HUES6 (cell line): ENCODE measurements at regions not wholly inside any gene's neighbourhood (a gene's known extent, or its start where the extent isn't known, plus 50 kb on each side); places are given as distances from the start of the nearest gene placed in this dataset.

Source experiments
- H3K27ac ChIP-seq: 2 replicates; pipeline ENCODE4 v1.7.0; 2013; ENCODE audit warnings: low read depth, mild to moderate bottlenecking, low read length, inconsistent platforms
- H3K27me3 ChIP-seq: 2 replicates; pipeline ENCODE4 v1.6.1; 2013; ENCODE audit warnings: low read length; ENCODE audit not compliant: control insufficient read depth, insufficient read depth
- H3K36me3 ChIP-seq: 2 replicates; pipeline ENCODE4 v1.6.1; 2013; ENCODE audit warnings: low read length; ENCODE audit not compliant: control insufficient read depth, insufficient read depth
- H3K4me1 ChIP-seq: 2 replicates; pipeline ENCODE4 v1.6.1; 2013; ENCODE audit warnings: low read length; ENCODE audit not compliant: control insufficient read depth, insufficient read depth
- H3K4me3 ChIP-seq: 2 replicates; pipeline ENCODE4 v1.5.1; 2013; ENCODE audit warnings: low read depth, low read length
- H3K9ac ChIP-seq: one replicate; pipeline ENCODE4 v1.6.1; 2013; ENCODE audit warnings: mild to moderate bottlenecking, low read length
- H3K9me3 ChIP-seq: 2 replicates; pipeline ENCODE4 v1.6.1; 2013; ENCODE audit warnings: low read depth, low read length; ENCODE audit not compliant: control insufficient read depth, insufficient read depth

DNA sequence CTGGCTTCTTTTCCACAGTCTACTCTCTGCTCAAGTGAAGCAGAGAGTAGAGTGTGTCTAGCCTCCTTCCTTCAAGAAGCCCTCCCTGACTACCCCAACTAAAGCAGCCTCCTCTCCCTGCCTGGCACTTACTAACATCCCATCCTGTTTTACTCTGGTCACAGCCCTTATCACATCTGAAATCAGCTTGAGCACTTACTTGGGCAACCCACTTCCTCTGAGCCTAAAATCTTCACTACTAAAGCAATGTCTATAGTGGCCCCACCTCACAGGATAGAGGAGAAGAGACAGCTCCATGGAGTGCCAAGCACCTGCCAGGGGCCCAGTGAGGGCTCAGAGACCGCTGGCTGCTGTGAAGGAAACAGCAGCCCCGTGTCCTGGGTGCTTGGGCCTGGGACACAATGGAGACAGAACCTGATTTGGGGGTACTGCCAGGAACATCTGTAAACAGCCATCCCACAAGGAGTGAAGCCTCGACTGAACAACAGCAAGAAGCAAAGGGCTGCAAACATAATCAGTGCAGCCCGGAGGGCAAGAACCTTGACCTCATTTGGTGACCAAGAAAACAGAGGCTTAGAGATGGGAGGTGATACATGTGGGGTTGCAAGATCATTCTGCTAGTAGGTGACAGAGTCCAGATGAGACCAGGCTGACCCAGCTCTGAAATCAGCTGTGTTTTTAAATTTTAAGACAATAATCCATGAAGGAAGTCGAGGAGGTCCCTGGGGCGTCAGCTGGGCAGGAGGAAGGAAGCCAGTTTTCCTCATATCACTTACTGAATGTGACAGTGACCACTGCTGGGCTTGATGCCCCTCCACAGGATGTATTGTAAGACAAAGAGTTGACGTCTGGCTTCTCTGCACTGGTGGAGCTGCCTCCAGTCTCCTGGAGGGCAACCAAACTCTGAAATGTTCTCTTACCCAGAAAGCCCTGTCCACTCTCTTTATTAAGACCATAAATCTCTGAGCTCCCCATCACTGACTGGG is 710.6 kb downstream of the MATN1 start:
- Histone ChIP-seq H3K4me1 (peaks cover 6% of the 10 kb centered on the region), H3K27me3 (no peaks in the 10 kb centered on the region), H3K36me3 (no peaks in the 10 kb centered on the region), H3K4me3 (no peak overlapping the region), H3K9me3 (peaks cover 5% of the 10 kb centered on the region; the same call in 1 of the 2 replicates), H3K9ac (no peak overlapping the region), H3K27ac (no peak overlapping the region)

DNA sequence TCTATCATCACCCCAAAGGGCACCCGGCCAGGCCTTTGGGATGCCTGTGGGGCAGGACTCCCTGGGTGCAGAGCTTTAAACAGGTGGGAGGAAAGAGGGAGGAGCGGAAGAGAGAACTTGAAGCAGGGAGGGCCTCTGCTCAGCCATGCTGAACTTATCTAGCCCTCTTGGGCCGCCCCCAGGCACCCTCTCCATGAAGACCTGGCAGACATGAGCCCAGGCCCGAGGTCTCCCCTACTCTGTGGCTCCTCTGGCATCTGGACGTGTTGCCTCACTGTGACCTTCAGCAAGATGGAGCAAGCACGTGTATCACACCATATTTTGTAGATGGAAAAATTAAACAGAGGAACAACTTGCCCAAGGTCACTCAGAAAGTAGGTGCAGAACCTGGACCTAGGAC is 711.4 kb downstream of the MATN1 start:
- H3K4me3 ChIP-seq, result no peak overlapping the region
- H3K4me1 ChIP-seq, result peaks cover 6% of the 10 kb centered on the region
- no peaks in the 10 kb centered on the region for H3K27me3 ChIP-seq
- peaks cover 5% of the 10 kb centered on the region; the same call in 1 of the 2 replicates for H3K9me3 ChIP-seq
- no peaks in the 10 kb centered on the region for H3K36me3 ChIP-seq
- no peak overlapping the region for H3K9ac ChIP-seq
- no peak overlapping the region for H3K27ac ChIP-seq

DNA sequence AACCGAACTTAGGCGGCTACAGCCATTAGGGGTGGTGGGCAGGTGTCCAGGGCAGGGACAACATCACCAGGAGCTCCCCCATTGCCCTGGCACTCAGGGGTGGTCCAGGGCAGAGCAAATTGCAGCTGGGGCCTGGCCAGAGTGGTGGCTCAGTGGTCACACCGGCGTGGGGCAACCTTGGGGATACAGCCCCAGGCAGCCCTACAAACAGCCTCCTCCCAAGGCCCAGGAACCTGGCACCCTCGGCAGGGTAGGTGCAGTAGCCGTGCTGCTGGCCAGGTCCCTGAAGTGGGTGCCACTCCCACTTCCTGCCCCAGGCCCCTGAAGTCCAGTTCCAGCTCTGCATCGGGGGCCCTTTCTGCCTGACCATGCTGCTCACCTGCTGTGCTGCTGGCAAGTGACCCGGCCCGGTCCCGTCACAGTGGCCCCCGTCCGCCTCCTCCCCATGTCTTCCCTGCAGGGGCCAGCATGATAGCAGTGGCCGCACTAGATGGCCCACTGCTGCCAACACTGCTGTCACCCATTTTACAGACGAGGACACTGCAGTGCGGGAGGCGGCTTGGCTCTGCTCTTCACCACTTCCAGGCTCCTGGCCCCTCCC is 712.8 kb downstream of the MATN1 start:
- no peaks in the 10 kb centered on the region for H3K27me3 ChIP-seq
- H3K36me3 ChIP-seq, result no peaks in the 10 kb centered on the region
- H3K4me3 ChIP-seq, result no peak overlapping the region
- no peak overlapping the region for H3K27ac ChIP-seq
- peaks cover 15% of the 10 kb centered on the region for H3K4me1 ChIP-seq
- H3K9ac ChIP-seq, result no peak overlapping the region
- peaks cover 5% of the 10 kb centered on the region; the same call in 1 of the 2 replicates for H3K9me3 ChIP-seq

DNA sequence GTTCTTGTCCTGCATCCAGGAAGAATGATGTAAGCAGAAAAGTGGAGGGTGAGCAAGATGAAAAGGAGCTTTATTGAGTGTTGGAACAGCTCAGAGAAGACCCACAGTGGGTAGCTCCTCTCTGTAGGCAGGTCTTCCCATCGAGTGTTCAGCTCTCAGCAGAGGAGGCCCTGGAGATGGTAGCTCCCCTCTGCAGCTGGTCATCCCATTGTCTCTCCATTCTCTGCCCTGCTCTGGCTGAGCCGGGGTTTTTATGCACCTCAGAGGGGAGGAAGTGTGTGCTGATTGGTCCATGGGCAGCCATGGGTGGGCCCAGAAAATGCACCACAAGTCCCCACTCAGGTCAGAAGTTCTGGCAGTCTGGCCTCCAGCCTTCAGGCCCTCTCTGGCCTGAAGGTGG is 713.7 kb downstream of the MATN1 start:
- no peak overlapping the region for H3K4me3 ChIP-seq
- H3K9ac ChIP-seq, result no peak overlapping the region
- no peaks in the 10 kb centered on the region for H3K36me3 ChIP-seq
- H3K27ac ChIP-seq, result no peak overlapping the region
- peaks cover 5% of the 10 kb centered on the region; the same call in 1 of the 2 replicates for H3K9me3 ChIP-seq
- H3K4me1 ChIP-seq, result peaks cover 15% of the 10 kb centered on the region
- H3K27me3 ChIP-seq, result no peaks in the 10 kb centered on the region

DNA sequence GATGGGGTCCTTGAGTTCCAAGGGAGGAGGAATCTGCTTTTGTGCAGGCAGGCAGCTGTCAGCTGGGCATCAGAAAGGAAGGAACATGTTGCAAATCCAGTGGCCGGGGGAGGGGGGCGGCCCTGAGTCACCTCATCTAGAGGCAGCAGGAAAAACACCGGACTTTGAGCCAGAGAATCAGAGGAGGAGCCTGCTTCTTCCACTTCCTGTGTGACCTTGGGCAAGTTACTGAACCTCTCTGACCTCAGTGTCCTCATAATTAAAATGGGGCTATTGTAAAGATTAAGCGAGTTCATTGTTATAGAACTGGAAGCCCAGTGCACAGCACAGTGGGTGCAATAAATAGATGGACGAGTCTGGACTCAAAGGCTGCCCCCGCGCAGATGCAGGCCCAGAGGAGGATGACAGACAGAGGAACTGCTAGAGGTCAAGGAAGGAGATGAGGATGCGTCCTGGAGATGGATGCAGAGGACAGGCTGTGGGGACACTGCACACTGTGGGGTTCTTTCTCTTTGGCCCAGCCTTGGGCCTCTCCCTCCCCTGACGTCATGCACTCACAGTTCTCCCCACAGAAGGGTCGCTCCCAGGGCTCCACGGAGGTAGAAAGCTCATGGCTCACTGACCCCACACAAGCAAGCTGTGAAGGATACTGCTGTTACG is 714.3 kb downstream of the MATN1 start:
- H3K9ac ChIP-seq, result no peak overlapping the region
- H3K27ac ChIP-seq, result no peak overlapping the region
- H3K4me1 ChIP-seq, result peaks cover 15% of the 10 kb centered on the region
- H3K4me3 ChIP-seq, result no peak overlapping the region
- no peaks in the 10 kb centered on the region for H3K36me3 ChIP-seq
- H3K9me3 ChIP-seq, result peaks cover 5% of the 10 kb centered on the region; the same call in 1 of the 2 replicates
- H3K27me3 ChIP-seq, result no peaks in the 10 kb centered on the region

DNA sequence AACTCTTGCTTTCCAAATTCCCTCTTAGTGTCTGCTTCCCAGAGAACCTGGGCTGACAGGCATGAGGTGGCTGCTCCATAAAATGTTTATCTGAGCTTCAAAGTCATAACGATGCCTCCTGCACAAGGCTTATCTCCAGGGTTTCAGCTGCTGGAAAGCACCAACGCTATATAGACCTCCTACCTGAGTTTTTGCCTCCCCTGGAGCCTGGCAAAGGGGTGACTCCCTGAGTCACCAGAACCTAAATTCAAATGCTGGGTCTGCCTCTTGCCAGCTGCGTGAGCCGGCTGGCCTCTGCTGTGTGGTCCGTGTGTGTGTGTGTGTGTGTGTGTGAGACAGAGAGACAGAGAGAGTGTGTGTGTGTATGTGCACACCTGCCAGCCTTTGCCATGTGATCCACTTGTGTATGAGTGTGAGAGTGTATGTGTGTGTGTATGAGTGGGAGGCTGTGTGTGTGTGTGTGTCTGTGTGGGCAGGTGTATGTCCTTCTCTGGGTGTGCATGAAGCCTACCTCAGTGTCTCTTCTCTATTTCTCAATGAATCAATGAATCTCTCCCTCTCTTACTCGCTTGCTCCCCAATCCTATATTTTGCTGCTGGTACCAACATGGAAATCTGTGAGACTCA is 714.9 kb downstream of the MATN1 start:
- Histone ChIP-seq H3K36me3 (no peaks in the 10 kb centered on the region), H3K4me3 (no peak overlapping the region), H3K27ac (no peak overlapping the region), H3K9me3 (peaks cover 5% of the 10 kb centered on the region; the same call in 1 of the 2 replicates), H3K9ac (no peak overlapping the region), H3K27me3 (no peaks in the 10 kb centered on the region), H3K4me1 (peaks cover 15% of the 10 kb centered on the region)

DNA sequence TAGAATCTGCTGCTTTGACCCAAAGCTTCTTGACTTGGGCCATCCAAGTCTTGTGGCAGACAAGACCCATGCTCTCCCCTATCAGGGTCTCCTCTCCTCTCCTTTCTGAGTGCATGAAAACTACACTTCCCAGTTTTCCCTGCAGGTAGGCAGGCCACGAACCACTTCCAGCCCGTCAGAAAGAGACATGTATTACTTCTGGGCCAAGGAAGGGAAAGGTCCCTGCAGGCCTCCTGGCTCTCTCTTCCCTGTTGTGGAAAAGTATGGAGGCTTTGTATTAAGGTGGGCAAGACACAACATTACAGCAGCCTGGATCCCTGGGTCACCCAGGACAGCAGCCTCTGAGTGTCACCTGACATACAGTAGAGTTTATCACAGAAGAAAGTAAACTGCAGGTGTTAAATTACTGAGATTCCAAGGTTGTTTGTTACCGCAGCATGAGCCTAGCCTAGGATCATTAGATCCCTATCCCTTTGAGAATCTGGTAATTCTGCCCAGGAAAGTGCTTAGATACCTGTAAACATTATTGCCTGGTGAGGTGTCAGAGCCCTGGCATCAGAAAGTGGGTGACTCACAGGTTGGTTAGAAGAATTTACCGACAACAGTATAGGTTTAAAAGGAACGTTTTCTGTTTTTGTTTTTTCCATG is 717.3 kb downstream of the MATN1 start:
- no peak overlapping the region for H3K27ac ChIP-seq
- no peak overlapping the region for H3K4me3 ChIP-seq
- H3K9ac ChIP-seq, result no peak overlapping the region

DNA sequence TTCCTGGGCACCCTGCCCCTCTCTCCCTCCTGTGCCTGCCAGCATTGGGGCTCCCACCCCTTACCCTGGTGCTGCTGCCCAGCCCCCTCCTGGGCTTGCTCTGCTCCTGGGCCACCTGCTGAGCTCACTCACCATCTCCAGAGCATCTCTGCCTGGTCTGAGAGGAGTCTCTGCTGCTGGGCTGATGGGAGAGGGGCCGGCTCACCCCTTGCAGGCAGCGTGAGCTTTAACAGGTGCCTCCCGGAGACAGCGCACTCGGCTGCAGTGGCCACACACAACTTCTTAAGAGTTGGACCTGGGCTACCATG is 721.7 kb downstream of the MATN1 start:
- H3K27me3 ChIP-seq, result no peaks in the 10 kb centered on the region
- H3K4me1 ChIP-seq, result peaks cover 27% of the 10 kb centered on the region
- H3K9me3 ChIP-seq, result no peaks in the 10 kb centered on the region
- H3K9ac ChIP-seq, result no peak overlapping the region
- no peak overlapping the region for H3K27ac ChIP-seq
- H3K36me3 ChIP-seq, result no peaks in the 10 kb centered on the region
- H3K4me3 ChIP-seq, result no peak overlapping the region

More for the DNA sequence above, 717.3 kb downstream of the MATN1 start:
- Histone ChIP-seq H3K9me3 (peaks cover 5% of the 10 kb centered on the region; the same call in 1 of the 2 replicates), H3K36me3 (no peaks in the 10 kb centered on the region), H3K4me1 (peaks cover 27% of the 10 kb centered on the region), H3K27me3 (no peaks in the 10 kb centered on the region)

DNA sequence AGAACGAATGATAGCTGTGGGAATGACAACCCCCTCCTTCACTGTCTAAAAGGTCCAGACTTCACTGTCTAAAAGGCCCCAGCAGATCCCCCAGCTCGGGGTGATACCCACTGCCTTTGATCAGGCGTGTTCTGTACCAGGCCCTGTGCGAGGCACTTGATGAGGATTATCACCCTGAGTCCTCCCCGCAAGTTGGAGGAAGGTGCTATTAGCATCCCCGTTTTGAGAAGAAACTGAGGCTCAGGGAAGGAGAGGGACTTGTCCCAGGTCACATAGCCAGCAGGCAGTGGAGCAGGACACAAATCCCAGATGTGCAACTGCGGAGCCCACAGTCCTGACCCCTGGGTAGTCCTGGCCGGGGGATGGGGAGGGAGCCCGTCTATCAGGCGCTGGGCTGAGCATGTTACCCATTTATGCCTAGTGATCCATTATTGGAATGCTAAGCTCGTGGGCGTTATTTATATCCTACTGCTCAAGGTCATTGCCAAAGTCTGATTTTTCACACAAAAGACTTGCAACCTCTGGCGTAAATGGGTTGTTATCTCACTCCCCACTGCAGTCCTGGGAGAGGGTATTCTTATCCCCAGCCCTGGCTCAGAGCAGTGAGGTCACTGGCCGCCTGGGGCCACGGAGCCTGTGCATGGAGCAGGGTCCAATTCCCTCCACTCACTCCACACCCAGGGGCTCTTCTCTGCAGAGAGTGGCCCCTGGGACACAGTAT is 722.2 kb downstream of the MATN1 start:
- Histone ChIP-seq H3K4me3 (no peak overlapping the region), H3K9ac (no peak overlapping the region), H3K36me3 (no peaks in the 10 kb centered on the region), H3K9me3 (no peaks in the 10 kb centered on the region), H3K27me3 (no peaks in the 10 kb centered on the region), H3K27ac (no peak overlapping the region), H3K4me1 (peaks cover 24% of the 10 kb centered on the region)

DNA sequence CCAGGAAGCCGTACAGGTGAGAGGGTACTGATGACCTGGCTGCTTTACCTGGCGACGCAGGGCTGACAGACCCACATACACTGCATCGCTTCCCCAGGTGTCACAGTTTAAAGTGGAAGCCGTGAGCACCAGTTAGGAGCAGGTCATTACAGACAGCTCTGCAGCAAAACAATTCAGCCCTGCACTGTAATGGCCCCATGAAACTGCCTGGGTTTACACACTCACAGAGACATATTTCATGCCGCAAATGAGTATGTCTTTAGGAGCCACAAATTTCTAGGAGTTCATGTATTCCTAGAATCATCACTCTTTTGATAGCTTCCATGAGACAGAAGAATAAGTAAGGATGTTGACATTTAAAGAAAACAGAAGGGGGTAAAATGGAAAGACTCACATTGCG is 723.1 kb downstream of the MATN1 start:
- Histone ChIP-seq H3K27me3 (no peaks in the 10 kb centered on the region), H3K36me3 (no peaks in the 10 kb centered on the region), H3K4me1 (peaks cover 18% of the 10 kb centered on the region), H3K27ac (no peak overlapping the region), H3K4me3 (no peak overlapping the region), H3K9me3 (no peaks in the 10 kb centered on the region), H3K9ac (no peak overlapping the region)
